Heart right ventricle (tissue), 16 donors: ENCODE measurements at regions not wholly inside any gene's neighbourhood (a gene's known extent, or its start where the extent isn't known, plus 50 kb on each side); places are given as distances from the start of the nearest gene placed in this dataset.

ENCODE experiments used
- ATAC-seq, 8 donors: fragments of 200-7000 bp; cut with Tn5 transposase; one replicate each; pipeline ENCODE4 v1.9.1; 2020; ENCODE audit warnings: mild to moderate bottlenecking in 8 of 8, moderate library complexity in 8 of 8, moderate number of reproducible peaks in 1 of 8
- DNase-seq, 2 donors: peaks; one replicate each; pipeline ENCODE4 v3.0.0-alpha.2; 2020
- H3K27ac ChIP-seq, 10 donors: fragments of 200-600 bp; sonication (generic) in 2 of 10; one replicate each; pipeline versions ENCODE4 v1.5.0 to v1.8.0; 2020 to 2022; ENCODE audit warnings: mild to moderate bottlenecking in 3 of 10
- H3K27me3 ChIP-seq, 7 donors: fragments of 200-600 bp; one replicate each; pipeline ENCODE4 v1.8.0; 2021 to 2022; ENCODE audit warnings: mild to moderate bottlenecking in 2 of 7
- H3K36me3 ChIP-seq, 9 donors: fragments of 200-600 bp; sonication (generic) in 1 of 9; one replicate each; pipeline versions ENCODE4 v1.5.0 to v1.8.0; 2020 to 2022; ENCODE audit warnings: mild to moderate bottlenecking in 2 of 9
- H3K4me1 ChIP-seq, 9 donors: fragments of 200-600 bp; sonication (generic) in 1 of 9; one replicate each; pipeline versions ENCODE4 v1.5.0 to v1.8.0; 2020 to 2022; ENCODE audit warnings: mild to moderate bottlenecking in 4 of 9
- H3K4me3 ChIP-seq, 10 donors: fragments of 200-600 bp; sonication (generic) in 2 of 10; one replicate each; pipeline versions ENCODE4 v1.5.0 to v1.8.0; 2020 to 2022; ENCODE audit warnings: mild to moderate bottlenecking in 7 of 10, moderate library complexity in 2 of 10
- H3K9me3 ChIP-seq, 11 donors: fragments of 200-600 bp in 10 of 11; sonication (generic) in 2 of 11; one replicate each; pipeline versions ENCODE4 v1.5.0 to v1.8.0; 2013 to 2022; ENCODE audit warnings: mild to moderate bottlenecking in 2 of 11, control low read depth in 1 of 11, moderate library complexity in 1 of 11
- CTCF ChIP-seq, 9 donors: fragments of 200-600 bp; sonication (generic) in 2 of 9; IDR thresholded peaks; one replicate each; pipeline versions ENCODE4 v1.5.0 to v1.8.0; 2021 to 2022; ENCODE audit warnings: antibody characterized with exemption in 9 of 9, mild to moderate bottlenecking in 5 of 9, moderate library complexity in 1 of 9
- WGBS, 2 donors: extraction: QIAGEN DNeasy Blood & Tissue Kit; methylation state at CpG; one replicate each; pipeline ENCODE4 v1.1.7; 2013; ENCODE audit warnings: inconsistent platforms in 1 of 2; 5-methylcytosine and 5-hydroxymethylcytosine counted together
- intact Hi-C, 10 donors: fragments of 100-400 bp; cut with DNase I; formaldehyde crosslinking; loops; one replicate each; pipeline versions ENCODE4 v1.11.1 to v1.14.2; 2022
- donor health status: Arrhythmogenic right ventricular cardiomyopathy.
- donor health status: ischemic (EF 13 %, LVEDD 7.1; RV severe dilation, severe dysfunction).
- donor health status: healthy with polysubstance abuse.
- donor health status: DM: no; HTN: yes; CAD: no.
- donor health status: DM: no; HTN: no; CAD: no.
- donor health status: ischemic (EF 25% LVEDD 6.9; RV normal size, moderate dysfunction).
- donor health status: ischemic (EF 25% LVEDD 5.7; RV mildly dilated, moderate dysfunction).
- donor health status: healthy.
- donor health status: DM: yes; HTN: yes; CAD: no.
- donor health status: Ischemic cardiomyopathy.
- donor health status: ischemic (EF 35%, LVEDD 5.7; RV mildly dilated, moderate dysfunction).
- donor health status: nonischemic (EF 11% LVEDD 7.7; RV severe dilation, severe dysfunction).
- donor health status: DM: yes; HTN: yes; CAD: no.
- donor health status: PGD.
- donor health status: ischemic (EF 29% LVEDD 5.4; RV normal size, mild dysfunction).
- donor health status: nonischemic (EF 23%, LVEDD 6.1; RV moderate dilation, normal function).

DNA sequence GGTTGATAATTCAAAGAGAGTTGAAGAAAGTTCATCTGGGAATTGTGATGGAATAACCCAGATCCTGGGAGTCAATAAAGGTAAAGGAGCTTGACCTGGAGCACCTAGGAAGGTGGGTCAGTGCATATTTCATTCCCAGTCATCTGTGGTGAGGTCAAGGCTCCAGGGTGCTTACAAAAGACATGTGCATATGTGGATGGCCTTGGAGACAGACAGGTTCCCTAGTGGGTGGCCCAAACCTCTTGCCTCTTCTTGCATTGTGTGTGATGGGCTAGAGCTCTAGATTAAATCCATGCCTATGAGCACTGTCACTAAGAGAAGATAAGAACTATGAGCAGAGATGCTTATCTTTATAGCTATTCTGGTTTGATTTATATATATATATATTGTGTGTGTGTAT, 75.5 kb upstream of the CISTR start:
- H3K4me1 ChIP-seq, result no peaks in the 10 kb centered on the region
- intact Hi-C loops, result no loop called here
- no peak for TF ChIP-seq CTCF (IDR thresholded peaks at IDR 0.05)
- no peak overlapping the region for H3K4me3 ChIP-seq
- no peak for ATAC-seq
- H3K27ac ChIP-seq, result no peak overlapping the region
- no peaks in the 10 kb centered on the region for H3K9me3 ChIP-seq
- H3K36me3 ChIP-seq, result no peaks in the 10 kb centered on the region
- H3K27me3 ChIP-seq, result peaks cover 0 to 45% (median 26%) of the 10 kb centered on the region in 7 donors
- DNase-seq, result no peak

GRCh38 chr12:53828598-53828997, 76.8 kb upstream of the CISTR start:
- DNase-seq, result no peak
- no peaks in the 10 kb centered on the region for H3K9me3 ChIP-seq
- H3K4me3 ChIP-seq, result no peak overlapping the region
- intact Hi-C loops, result no loop called here
- no peaks in the 10 kb centered on the region for H3K36me3 ChIP-seq
- peaks cover 0 to 48% (median 25%) of the 10 kb centered on the region in 7 donors for H3K27me3 ChIP-seq
- TF ChIP-seq CTCF (IDR thresholded peaks at IDR 0.05), result no peak
- H3K4me1 ChIP-seq, result no peaks in the 10 kb centered on the region
- no peak for ATAC-seq
- H3K27ac ChIP-seq, result no peak overlapping the region
- WGBS, 2 donors, result 56 to 79% methylated on average over 2 of the region's 2 CpGs

GRCh38 chr12:53829130-53829819, 77.5 kb upstream of the CISTR start:
- Histone ChIP-seq H3K4me1 (no peaks in the 10 kb centered on the region), H3K9me3 (no peaks in the 10 kb centered on the region), H3K27ac (no peak overlapping the region), H3K4me3 (no peak overlapping the region), H3K27me3 (peaks cover 0 to 48% (median 26%) of the 10 kb centered on the region in 7 donors), H3K36me3 (no peaks in the 10 kb centered on the region)
- DNase-seq (no peak), ATAC-seq (no peak)
- TF ChIP-seq CTCF (IDR thresholded peaks at IDR 0.05), result no peak
- 47% methylated on average over 3 of the region's 3 CpGs for WGBS, 2 donors
- intact Hi-C loops, result no loop called here

- H3K9me3 ChIP-seq, result no peaks in the 10 kb centered on the region
- no peaks in the 10 kb centered on the region for H3K36me3 ChIP-seq
- peaks cover 0 to 48% (median 32%) of the 10 kb centered on the region in 7 donors for H3K27me3 ChIP-seq
- DNase-seq (no peak), ATAC-seq (no peak)
- no peak overlapping the region for H3K4me3 ChIP-seq
- intact Hi-C loops, result no loop called here
- 84 to 91% methylated on average over 5 of the region's 5 CpGs for WGBS, 2 donors
- no peak for TF ChIP-seq CTCF (IDR thresholded peaks at IDR 0.05)
- no peak overlapping the region for H3K27ac ChIP-seq
- H3K4me1 ChIP-seq, result no peaks in the 10 kb centered on the region
Measured at GRCh38 chr12:53830631-53831030, 78.9 kb upstream of the CISTR start.
